Activated CD4-positive, alpha-beta memory T cell treated with anti-CD3 and anti-CD28 coated beads for 36 hours (primary cell): ENCODE measurements at regions not wholly inside any gene's neighbourhood (a gene's known extent, or its start where the extent isn't known, plus 50 kb on each side); places are given as distances from the start of the nearest gene placed in this dataset.

ENCODE experiments used
- CTCF ChIA-PET: fragments of 350-600 bp; sonication (Branson Sonifier 250); formaldehyde crosslinking; loops from one replicate; lab custom pipeline; 2021; ENCODE audit warnings: antibody characterized with exemption, inconsistent platforms; lab: Charles Lee
- POLR2A ChIA-PET: fragments of 350-600 bp; sonication (Branson Sonifier 250); formaldehyde crosslinking; loops from one replicate; lab custom pipeline; 2021; ENCODE audit warnings: antibody characterized with exemption; lab: Charles Lee
- DNase-seq: peaks from one replicate; pipeline ENCODE4 v3.0.0-alpha.2; 2020
- H3K27ac Mint-ChIP-seq: one replicate; pipeline ENCODE4 v1.8.0; 2021; ENCODE audit warnings: mixed read lengths
- H3K27me3 Mint-ChIP-seq: one replicate; pipeline ENCODE4 v1.8.0; 2021; ENCODE audit warnings: mixed read lengths
- H3K36me3 Mint-ChIP-seq: one replicate; pipeline ENCODE4 v1.8.0; 2021; ENCODE audit warnings: mixed read lengths
- H3K4me1 Mint-ChIP-seq: one replicate; pipeline ENCODE4 v1.8.0; 2021; ENCODE audit warnings: low read depth, mixed read lengths
- H3K4me3 Mint-ChIP-seq: one replicate; pipeline ENCODE4 v1.8.0; 2021; ENCODE audit warnings: mild to moderate bottlenecking, mixed read lengths
- H3K9me3 Mint-ChIP-seq: one replicate; pipeline ENCODE4 v1.8.0; 2021; ENCODE audit warnings: mixed read lengths
- intact Hi-C: fragments of 100-400 bp; cut with micrococcal nuclease; formaldehyde crosslinking; loops from one replicate; pipeline ENCODE4 v1.15.1; 2023

DNA sequence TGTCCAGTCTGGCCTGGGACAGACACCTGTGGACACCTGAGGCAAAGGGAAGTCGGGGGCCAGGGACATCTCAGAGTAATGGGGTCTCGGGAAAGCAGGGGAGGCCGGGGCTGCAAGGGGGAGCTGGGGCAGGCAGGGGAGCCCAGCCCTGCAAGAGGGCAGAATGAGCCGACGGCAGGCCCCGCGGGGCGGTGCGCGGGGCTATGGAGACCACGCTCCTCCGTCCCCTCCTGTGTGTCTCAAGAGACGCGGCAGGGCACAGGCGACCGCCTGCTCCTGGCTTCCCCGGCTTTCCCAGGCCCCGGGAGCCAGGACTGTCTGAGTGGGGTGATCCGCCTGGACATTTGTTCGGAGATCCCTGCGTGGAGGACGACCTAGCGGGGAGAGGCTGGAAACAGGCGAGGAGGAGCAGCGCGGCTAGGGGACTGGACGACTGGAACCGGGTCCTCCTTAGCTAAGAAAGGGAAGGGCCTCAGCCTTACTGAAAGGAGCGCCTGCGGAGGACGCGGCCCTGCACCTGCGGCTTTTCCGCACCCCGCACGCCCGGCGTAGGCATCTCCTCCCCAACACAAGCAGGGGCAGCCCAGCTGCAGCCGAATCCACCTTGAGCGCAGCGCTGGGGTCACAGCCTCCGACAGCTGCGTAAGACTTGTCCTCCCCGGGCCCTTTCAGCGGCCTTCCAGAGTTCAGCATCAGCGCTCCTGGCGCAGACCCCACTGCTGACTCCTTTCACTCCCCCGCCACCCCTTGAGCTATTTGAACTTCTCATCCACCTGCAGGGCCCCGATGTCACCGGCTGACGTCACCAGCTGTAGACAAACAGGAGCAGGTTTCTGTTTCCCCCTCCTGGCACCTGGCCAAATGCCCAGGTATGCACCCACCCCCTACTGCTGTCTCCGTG is 176.4 kb downstream of the ZNF248 start:
- Mint-ChIP-seq H3K9me3 (peaks cover 17% of the 10 kb centered on the region), H3K4me3 (no peak overlapping the region), H3K36me3 (no peaks in the 10 kb centered on the region), H3K27me3 (no peaks in the 10 kb centered on the region), H3K27ac (no peak overlapping the region), H3K4me1 (no peaks in the 10 kb centered on the region)
- ChIA-PET POLR2A (no interaction called here), CTCF (no interaction called here)
- intact Hi-C loops, result no loop called here
- DNase-seq, result no peak

DNA sequence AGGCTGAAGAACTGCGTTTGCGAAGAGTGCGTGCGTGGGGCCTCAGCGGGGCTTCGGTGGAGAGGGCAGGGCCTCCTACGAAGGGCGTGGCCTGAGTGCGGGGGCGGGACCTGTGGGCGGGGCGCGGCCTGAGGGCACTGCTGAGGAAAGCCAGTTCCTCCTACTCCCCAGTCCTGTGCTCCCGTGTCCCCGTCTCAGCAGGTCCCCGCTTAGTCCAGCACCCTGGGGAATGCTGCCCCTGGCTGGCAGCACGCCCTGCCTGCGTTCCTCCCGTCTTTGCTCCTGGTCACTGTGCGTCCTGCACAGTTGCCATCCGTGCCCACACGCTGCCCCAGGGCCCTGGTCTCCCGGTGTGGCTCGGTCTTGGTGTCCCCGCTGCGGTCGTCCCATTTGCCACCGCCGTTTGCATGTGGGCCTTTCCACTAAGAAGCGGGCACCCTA is 177.1 kb downstream of the ZNF248 start:
- ChIA-PET POLR2A (no interaction called here), CTCF (no interaction called here)
- H3K4me3 Mint-ChIP-seq, result no peak overlapping the region
- no peak for DNase-seq
- no peaks in the 10 kb centered on the region for H3K36me3 Mint-ChIP-seq
- H3K4me1 Mint-ChIP-seq, result no peaks in the 10 kb centered on the region
- intact Hi-C loops, result no loop called here
- peaks cover 22% of the 10 kb centered on the region for H3K9me3 Mint-ChIP-seq
- no peak overlapping the region for H3K27ac Mint-ChIP-seq
- no peaks in the 10 kb centered on the region for H3K27me3 Mint-ChIP-seq

DNA sequence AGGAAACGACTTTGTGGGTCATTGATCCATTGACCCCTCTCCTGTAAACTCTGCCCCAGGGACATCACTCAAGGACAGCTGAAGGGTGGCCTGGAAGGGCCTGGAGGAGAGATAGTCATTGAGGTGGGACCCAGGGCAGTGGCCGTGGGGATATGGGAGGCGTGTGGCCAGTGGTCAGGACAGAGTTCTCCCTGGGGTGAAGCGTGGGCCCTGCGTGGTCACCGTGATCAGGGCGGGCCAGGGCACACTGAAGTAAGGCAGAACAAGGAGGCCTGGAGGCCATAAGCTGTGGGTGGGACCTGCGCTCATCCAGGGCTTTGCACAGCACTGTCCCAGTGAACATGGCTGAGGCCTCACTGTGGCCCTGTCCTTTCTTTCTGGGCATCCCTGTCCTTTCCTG is 177.9 kb downstream of the ZNF248 start:
- no peak overlapping the region for H3K4me3 Mint-ChIP-seq
- H3K9me3 Mint-ChIP-seq, result peaks cover 22% of the 10 kb centered on the region
- DNase-seq, result no peak
- intact Hi-C loops, result no loop called here
- CTCF ChIA-PET, result no interaction called here
- POLR2A ChIA-PET, result no interaction called here
- no peaks in the 10 kb centered on the region for H3K4me1 Mint-ChIP-seq
- H3K36me3 Mint-ChIP-seq, result no peaks in the 10 kb centered on the region
- H3K27ac Mint-ChIP-seq, result no peak overlapping the region
- no peaks in the 10 kb centered on the region for H3K27me3 Mint-ChIP-seq

DNA sequence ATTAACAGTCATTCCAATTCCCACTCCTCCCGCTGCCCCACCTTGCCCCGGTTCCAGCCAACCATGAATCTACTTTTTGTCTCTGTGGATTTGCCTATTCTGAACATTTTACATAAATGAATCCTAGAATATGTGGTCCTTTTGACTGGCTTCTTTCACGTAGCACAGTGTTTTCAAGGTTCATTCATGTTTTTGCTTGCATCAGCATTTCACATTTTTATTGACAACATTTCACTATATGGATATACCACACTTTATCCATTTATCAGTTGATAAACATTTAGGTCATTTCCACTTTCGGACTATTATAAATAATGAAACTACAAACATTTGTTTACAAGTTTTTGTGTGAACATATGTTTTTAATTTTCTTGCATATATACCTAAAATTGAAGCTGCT is 182.0 kb downstream of the ZNF248 start:
- ChIA-PET CTCF (no interaction called here), POLR2A (no interaction called here)
- no peaks in the 10 kb centered on the region for H3K4me1 Mint-ChIP-seq
- DNase-seq, result no peak
- intact Hi-C loops, result no loop called here
- no peaks in the 10 kb centered on the region for H3K36me3 Mint-ChIP-seq
- no peak overlapping the region for H3K4me3 Mint-ChIP-seq
- no peaks in the 10 kb centered on the region for H3K27me3 Mint-ChIP-seq
- H3K9me3 Mint-ChIP-seq, result peaks cover 23% of the 10 kb centered on the region
- no peak overlapping the region for H3K27ac Mint-ChIP-seq

DNA sequence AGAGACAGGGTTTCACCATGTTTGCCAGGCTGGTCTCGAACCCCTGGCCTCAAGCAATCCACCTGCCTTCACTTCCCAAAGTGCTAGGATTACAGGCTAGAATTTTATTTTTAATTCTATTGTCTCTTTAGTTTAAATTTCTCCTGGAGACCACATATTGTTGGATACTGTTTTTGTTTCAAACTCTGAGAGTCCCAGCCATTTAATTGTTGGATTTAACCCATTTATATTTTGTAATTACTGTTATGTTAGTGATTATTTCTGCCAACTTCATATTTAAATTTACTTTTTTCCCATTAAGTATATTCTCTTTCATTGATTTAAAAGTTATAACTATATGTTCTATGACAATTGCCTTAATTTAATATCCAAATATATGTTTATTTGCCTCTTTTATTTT is 185.6 kb downstream of the ZNF248 start:
- POLR2A ChIA-PET, result no interaction called here
- Mint-ChIP-seq H3K4me3 (no peak overlapping the region), H3K27ac (no peak overlapping the region), H3K9me3 (peaks cover 28% of the 10 kb centered on the region), H3K4me1 (no peaks in the 10 kb centered on the region), H3K27me3 (no peaks in the 10 kb centered on the region), H3K36me3 (no peaks in the 10 kb centered on the region)
- CTCF ChIA-PET, result no interaction called here
- intact Hi-C loops, result no loop called here
- no peak for DNase-seq

DNA sequence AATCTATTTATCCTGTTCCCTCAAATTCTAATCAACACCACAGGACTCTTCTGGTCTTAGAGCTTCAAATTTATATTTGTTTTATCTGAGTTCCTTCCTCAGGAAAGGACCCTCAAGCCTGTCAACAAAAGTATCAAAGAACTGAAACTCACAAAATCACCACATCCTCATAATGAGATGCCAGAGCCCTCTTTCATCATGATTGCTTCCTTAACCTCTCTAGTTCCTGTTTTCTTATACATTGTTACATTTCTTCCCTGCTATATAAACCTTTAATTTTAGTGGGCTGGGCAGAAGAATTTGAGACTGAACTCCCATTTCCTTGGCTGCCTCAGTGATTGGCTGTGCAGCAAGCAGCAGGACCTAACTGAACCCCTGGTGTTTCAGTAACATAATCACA is 189.7 kb downstream of the ZNF248 start:
- Mint-ChIP-seq H3K27ac (no peak overlapping the region), H3K27me3 (no peaks in the 10 kb centered on the region), H3K9me3 (peaks cover 33% of the 10 kb centered on the region), H3K4me3 (no peak overlapping the region), H3K36me3 (no peaks in the 10 kb centered on the region), H3K4me1 (no peaks in the 10 kb centered on the region)
- CTCF ChIA-PET, result no interaction called here
- POLR2A ChIA-PET, result no interaction called here
- DNase-seq, result no peak
- intact Hi-C loops, result no loop called here

DNA sequence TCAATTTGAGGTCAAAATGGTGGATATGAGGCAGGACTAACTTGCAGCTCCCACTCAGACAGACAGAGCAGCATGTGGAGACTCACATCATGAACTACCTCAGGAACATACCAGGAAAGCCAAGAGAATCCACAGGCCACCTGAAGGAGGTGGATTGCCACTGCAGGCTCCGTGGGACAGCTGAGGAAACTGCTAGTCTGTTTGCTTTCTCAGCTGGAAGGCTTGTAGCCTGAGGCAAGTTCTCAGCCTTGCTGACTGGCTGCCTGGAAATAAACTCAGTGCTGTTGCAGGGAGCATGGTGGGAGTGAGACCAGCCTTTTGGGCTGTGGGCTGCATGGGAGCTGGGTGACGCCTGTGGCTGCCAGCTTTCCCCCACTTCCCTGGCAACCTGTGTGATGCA is 202.9 kb downstream of the ZNF248 start:
- intact Hi-C loops, result no loop called here
- no peak overlapping the region for H3K4me3 Mint-ChIP-seq
- CTCF ChIA-PET, result no interaction called here
- peaks cover 1% of the 10 kb centered on the region for H3K36me3 Mint-ChIP-seq
- POLR2A ChIA-PET, result no interaction called here
- DNase-seq, result no peak
- no peak overlapping the region for H3K27ac Mint-ChIP-seq
- H3K27me3 Mint-ChIP-seq, result no peaks in the 10 kb centered on the region
- peaks cover 38% of the 10 kb centered on the region for H3K9me3 Mint-ChIP-seq
- H3K4me1 Mint-ChIP-seq, result no peaks in the 10 kb centered on the region

DNA sequence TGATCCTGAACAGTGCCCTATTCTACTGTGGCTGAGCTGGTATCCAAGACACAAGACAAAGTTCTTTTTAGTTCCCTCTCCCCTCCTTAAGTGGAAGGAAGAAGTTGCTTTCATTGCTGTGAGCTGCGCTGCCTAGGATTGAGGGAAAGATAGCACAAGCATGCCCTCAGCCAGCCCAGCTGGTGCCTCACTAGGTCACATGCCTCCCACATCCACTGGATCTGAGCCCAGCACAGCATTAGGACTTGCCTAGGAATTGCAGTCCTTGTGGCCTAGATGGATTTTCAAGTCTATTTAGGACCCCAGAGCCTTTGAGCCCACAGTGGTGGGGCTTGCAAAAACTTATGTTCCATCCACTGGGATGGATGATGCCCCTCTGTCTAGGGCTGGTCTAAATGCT is 214.2 kb downstream of the ZNF248 start:
- H3K27ac Mint-ChIP-seq, result no peak overlapping the region
- DNase-seq, result no peak
- peaks cover 14% of the 10 kb centered on the region for H3K9me3 Mint-ChIP-seq
- intact Hi-C loops, result no loop called here
- H3K27me3 Mint-ChIP-seq, result no peaks in the 10 kb centered on the region
- ChIA-PET POLR2A (no interaction called here), CTCF (no interaction called here)
- H3K4me1 Mint-ChIP-seq, result no peaks in the 10 kb centered on the region
- H3K4me3 Mint-ChIP-seq, result no peak overlapping the region
- no peaks in the 10 kb centered on the region for H3K36me3 Mint-ChIP-seq

DNA sequence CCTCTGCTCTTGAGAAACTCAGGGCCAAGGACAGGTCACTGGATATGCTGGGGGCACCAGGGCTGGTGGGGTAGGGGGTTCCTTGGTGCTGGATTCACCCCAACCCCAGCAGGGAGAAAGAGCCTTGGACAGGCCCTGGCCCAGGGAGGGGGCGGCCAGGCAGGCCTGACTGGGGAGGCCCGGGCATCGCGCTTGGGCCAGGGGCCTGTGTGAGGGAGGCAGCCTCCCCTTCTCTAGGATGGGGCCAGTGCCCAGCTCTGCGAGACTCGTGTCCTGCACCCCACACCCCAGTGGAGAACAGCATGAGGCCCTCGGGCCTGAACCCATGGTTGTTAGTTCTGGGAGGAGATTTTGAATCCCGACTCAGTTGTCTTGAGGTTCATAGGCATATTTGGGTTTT is 217.1 kb downstream of the ZNF248 start:
- Mint-ChIP-seq H3K27ac (no peak overlapping the region), H3K9me3 (peaks cover 22% of the 10 kb centered on the region), H3K4me3 (no peak overlapping the region), H3K36me3 (no peaks in the 10 kb centered on the region), H3K27me3 (no peaks in the 10 kb centered on the region), H3K4me1 (no peaks in the 10 kb centered on the region)
- POLR2A ChIA-PET, result no interaction called here
- CTCF ChIA-PET, result no interaction called here
- intact Hi-C loops, result no loop called here
- no peak for DNase-seq

DNA sequence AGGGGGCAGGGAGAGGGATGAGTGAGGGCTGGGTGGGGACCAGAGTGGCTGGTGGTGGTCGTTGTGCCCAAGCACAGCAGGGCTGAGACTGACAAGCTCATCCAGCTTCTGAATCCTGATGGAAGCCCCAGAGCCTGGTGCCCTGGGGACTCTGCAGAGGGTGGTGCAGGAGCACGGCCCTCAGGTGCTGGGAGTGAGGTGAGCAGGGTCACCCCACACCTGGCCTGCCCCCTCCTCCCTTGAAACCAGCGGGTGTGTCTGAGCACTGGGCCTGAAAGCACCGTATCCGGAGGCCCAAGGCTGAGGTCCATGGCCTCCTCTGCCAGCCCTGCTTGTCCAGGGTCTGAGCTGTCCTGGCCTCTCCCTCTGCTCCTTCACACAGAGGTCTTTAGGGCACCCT is 218.2 kb downstream of the ZNF248 start:
- POLR2A ChIA-PET, result no interaction called here
- DNase-seq, result no peak
- no peaks in the 10 kb centered on the region for H3K4me1 Mint-ChIP-seq
- no peak overlapping the region for H3K4me3 Mint-ChIP-seq
- no peaks in the 10 kb centered on the region for H3K36me3 Mint-ChIP-seq
- peaks cover 22% of the 10 kb centered on the region for H3K9me3 Mint-ChIP-seq
- CTCF ChIA-PET, result no interaction called here
- intact Hi-C loops, result no loop called here
- H3K27me3 Mint-ChIP-seq, result no peaks in the 10 kb centered on the region
- no peak overlapping the region for H3K27ac Mint-ChIP-seq

DNA sequence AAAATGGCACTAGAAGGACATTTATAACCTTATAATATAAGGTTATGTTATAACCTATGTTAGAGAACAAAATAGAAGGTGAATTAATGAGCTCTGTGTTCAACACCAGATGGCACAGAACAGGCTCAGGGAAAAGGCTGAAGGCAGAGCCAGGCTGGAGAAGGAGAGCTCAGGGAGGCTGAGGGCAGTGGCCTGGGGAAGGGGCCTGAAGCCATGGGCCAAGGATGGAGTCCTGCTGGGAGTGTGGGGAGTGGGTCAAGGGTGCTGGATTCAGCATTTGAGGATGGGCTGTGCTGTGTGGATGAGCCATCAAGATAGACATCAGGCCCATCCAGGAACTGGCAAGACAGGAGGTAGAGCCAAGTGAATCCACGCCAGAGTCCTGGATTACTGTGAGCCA is 218.8 kb downstream of the ZNF248 start:
- ChIA-PET CTCF (no interaction called here), POLR2A (no interaction called here)
- H3K27me3 Mint-ChIP-seq, result no peaks in the 10 kb centered on the region
- no peak for DNase-seq
- peaks cover 25% of the 10 kb centered on the region for H3K9me3 Mint-ChIP-seq
- no peak overlapping the region for H3K27ac Mint-ChIP-seq
- no peaks in the 10 kb centered on the region for H3K36me3 Mint-ChIP-seq
- H3K4me3 Mint-ChIP-seq, result no peak overlapping the region
- intact Hi-C loops, result no loop called here
- no peaks in the 10 kb centered on the region for H3K4me1 Mint-ChIP-seq

DNA sequence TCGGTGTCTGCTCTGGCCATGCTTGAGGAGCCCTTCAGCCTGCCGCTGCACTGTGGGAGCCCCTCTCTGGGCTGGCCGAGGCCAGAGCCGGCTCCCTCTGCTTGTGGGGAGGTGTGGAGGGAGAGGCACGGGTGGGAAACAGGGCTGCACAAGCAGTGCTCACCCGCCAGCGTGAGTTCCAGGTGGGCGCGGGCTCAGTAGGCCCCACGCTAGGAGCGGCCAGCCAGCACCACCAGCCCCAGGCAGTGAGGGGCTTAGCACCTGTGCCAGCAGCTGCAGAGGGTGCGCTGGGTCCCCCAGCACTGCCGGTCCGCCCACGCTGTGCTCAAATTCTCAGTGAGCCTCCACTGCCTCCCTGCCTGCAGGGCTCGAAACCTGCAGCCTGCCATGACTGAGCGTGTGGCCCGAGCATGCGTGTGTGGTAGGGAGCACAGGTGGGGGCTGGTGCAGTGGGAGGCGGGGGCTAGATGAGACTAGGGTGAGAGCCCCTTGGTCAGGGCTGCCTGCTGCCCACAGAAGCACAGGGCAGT is 223.0 kb downstream of the ZNF248 start:
- Mint-ChIP-seq H3K4me3 (no peak overlapping the region), H3K27ac (no peak overlapping the region), H3K27me3 (no peaks in the 10 kb centered on the region), H3K4me1 (no peaks in the 10 kb centered on the region), H3K9me3 (peaks cover 28% of the 10 kb centered on the region), H3K36me3 (no peaks in the 10 kb centered on the region)
- ChIA-PET POLR2A (no interaction called here), CTCF (no interaction called here)
- no peak for DNase-seq
- intact Hi-C loops, result no loop called here

DNA sequence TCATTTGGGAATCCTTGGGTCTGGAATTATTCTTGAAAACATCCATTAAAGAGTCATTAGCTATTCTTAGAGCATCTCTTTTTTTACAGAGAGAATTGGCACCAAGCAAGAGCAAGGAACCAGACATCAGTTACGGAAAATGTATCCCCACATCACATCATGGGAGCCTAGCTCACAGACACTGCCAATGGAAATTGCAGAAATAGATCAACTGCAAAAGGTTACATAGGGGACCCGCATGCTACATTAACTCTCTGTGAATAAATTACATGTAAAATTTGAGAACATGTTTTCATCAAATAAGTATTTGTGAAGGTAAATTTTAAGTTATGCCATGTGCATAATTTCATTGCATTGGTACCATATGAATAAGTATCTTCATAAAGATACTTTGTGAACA is 224.8 kb downstream of the ZNF248 start:
- Mint-ChIP-seq H3K9me3 (peaks cover 25% of the 10 kb centered on the region), H3K36me3 (no peaks in the 10 kb centered on the region), H3K27me3 (no peaks in the 10 kb centered on the region), H3K27ac (no peak overlapping the region), H3K4me1 (no peaks in the 10 kb centered on the region), H3K4me3 (no peak overlapping the region)
- ChIA-PET CTCF (no interaction called here), POLR2A (no interaction called here)
- no peak for DNase-seq
- intact Hi-C loops, result no loop called here
